ENCODE measurements at regions not wholly inside any gene's neighbourhood (a gene's known extent, or its start where the extent isn't known, plus 50 kb on each side); places are given as distances from the start of the nearest gene placed in this dataset.

DNA sequence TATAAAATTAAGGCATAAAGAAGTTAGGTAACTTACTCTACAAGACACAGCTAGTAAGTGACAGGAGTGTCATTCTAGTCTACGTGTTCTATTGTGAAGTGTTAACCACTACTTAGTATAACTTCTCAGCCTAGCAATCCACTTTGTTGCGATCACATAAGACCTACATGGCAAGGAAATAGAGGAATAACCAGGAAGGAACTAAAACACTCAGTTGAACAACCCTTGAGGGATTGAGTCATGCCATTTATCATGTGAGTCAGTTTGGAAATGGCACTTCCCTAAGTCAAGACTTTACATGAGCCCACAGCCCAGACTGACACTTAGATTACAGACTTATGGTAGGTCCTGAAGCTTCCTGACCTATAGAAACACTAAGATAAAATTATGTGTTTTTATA is 279.5 kb upstream of the PCDH20 start:
- TF ChIP-seq, protein P1, sequence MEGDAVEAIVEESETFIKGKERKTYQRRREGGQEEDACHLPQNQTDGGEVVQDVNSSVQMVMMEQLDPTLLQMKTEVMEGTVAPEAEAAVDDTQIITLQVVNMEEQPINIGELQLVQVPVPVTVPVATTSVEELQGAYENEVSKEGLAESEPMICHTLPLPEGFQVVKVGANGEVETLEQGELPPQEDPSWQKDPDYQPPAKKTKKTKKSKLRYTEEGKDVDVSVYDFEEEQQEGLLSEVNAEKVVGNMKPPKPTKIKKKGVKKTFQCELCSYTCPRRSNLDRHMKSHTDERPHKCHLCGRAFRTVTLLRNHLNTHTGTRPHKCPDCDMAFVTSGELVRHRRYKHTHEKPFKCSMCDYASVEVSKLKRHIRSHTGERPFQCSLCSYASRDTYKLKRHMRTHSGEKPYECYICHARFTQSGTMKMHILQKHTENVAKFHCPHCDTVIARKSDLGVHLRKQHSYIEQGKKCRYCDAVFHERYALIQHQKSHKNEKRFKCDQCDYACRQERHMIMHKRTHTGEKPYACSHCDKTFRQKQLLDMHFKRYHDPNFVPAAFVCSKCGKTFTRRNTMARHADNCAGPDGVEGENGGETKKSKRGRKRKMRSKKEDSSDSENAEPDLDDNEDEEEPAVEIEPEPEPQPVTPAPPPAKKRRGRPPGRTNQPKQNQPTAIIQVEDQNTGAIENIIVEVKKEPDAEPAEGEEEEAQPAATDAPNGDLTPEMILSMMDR (IDR thresholded peaks at IDR 0.05 in 2 of 3, conservative IDR thresholded peaks at IDR 0.05 in 1 of 3; ENCODE audit: borderline replicate concordance in 1 of 3, insufficient read depth in 1 of 3, low read depth in 2 of 3, low read length in 2 of 3): no peak
- TF ChIP-seq, protein P2, sequence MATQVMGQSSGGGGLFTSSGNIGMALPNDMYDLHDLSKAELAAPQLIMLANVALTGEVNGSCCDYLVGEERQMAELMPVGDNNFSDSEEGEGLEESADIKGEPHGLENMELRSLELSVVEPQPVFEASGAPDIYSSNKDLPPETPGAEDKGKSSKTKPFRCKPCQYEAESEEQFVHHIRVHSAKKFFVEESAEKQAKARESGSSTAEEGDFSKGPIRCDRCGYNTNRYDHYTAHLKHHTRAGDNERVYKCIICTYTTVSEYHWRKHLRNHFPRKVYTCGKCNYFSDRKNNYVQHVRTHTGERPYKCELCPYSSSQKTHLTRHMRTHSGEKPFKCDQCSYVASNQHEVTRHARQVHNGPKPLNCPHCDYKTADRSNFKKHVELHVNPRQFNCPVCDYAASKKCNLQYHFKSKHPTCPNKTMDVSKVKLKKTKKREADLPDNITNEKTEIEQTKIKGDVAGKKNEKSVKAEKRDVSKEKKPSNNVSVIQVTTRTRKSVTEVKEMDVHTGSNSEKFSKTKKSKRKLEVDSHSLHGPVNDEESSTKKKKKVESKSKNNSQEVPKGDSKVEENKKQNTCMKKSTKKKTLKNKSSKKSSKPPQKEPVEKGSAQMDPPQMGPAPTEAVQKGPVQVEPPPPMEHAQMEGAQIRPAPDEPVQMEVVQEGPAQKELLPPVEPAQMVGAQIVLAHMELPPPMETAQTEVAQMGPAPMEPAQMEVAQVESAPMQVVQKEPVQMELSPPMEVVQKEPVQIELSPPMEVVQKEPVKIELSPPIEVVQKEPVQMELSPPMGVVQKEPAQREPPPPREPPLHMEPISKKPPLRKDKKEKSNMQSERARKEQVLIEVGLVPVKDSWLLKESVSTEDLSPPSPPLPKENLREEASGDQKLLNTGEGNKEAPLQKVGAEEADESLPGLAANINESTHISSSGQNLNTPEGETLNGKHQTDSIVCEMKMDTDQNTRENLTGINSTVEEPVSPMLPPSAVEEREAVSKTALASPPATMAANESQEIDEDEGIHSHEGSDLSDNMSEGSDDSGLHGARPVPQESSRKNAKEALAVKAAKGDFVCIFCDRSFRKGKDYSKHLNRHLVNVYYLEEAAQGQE (IDR thresholded peaks at IDR 0.05; ENCODE audit: low read depth): no peak
- TF ChIP-seq EZH2 (IDR thresholded peaks at IDR 0.05) (no peak), FOSL1 (IDR thresholded peaks at IDR 0.05; ENCODE audit: low read depth) (0 out of 2 replicates have a peak, but pooled peaks have one; percentile 12), POLR2A (IDR thresholded peaks at IDR 0.05; ENCODE audit: borderline replicate concordance, extremely low read depth, insufficient read depth, insufficient read length) (no peak)
- TF ChIP-seq, protein P3, sequence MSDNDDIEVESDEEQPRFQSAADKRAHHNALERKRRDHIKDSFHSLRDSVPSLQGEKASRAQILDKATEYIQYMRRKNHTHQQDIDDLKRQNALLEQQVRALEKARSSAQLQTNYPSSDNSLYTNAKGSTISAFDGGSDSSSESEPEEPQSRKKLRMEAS (IDR thresholded peaks at IDR 0.05): no peak

All from HCT116 (cell line).